CD4-positive, alpha-beta T cell treated with Interleukin-4 for 1 hour (primary cell): ENCODE measurements at regions not wholly inside any gene's neighbourhood (a gene's known extent, or its start where the extent isn't known, plus 50 kb on each side); places are given as distances from the start of the nearest gene placed in this dataset.
"Not testable (repeated sequence)": the region's sequence is repeated elsewhere in the genome, so short reads cannot be mapped to it uniquely, and the experiment has no call there.

Source experiments
- DNase-seq, 2 donors: peaks; one replicate each; pipeline ENCODE4 v3.0.0-alpha.2; 2020 to 2022

DNA sequence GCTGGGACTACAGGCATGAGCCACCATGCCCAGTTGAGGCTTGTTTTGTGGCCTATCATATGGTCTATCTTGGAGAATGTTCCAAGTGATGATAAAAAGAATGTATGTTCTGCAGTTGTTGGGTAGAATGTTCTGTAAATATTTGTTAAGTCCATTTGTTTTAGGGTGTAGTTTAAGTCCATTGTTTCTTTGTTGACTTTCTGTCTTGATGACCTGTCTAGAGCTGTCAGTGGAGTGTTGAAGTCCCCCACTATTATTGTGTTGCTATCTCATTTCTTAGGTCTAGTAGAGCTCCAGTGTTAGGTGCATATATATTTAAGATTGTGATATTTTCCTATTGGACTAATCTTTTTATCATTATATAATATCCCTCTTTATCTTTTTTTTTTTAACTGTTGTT lies 284.3 kb upstream of the EXOC2 start:
- DNase-seq: not testable (repeated sequence)

DNA sequence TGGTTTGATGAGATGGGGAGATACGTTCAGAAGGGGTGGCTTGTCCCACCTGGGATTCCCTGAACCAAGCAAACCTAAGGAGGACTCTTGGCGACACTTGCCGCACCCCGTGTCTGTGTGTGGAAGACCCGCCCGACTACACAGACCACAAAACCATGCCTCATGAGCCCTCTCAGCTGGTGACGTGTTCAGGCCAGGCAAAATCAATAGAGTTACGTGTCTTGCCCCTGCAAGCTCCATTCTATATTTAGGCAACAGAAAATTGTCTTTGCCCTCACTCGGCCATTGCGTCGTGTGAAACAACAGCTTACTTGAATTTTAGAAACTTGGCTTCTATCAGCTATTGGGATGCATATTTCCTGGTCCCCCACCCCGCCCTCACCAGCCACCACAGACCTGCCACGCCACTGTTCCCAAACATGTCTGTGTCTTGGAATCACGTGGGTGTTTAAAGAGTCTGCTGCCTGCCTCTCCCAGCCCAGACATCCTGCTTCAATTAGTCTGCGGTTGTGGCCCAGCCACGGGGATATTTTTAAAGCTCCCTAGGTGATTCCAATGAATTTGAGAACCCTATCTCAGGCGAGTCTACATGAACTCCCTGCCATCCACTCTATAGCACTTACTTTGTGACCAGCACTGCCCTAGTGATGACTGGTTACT lies 279.2 kb upstream of the EXOC2 start:
- DNase-seq: no peak

GRCh38 chr6:968791-969190 lies 275.9 kb upstream of the EXOC2 start:
- no peak for DNase-seq

GRCh38 chr6:967701-968100 lies 274.8 kb upstream of the EXOC2 start:
- no peak for DNase-seq

DNA sequence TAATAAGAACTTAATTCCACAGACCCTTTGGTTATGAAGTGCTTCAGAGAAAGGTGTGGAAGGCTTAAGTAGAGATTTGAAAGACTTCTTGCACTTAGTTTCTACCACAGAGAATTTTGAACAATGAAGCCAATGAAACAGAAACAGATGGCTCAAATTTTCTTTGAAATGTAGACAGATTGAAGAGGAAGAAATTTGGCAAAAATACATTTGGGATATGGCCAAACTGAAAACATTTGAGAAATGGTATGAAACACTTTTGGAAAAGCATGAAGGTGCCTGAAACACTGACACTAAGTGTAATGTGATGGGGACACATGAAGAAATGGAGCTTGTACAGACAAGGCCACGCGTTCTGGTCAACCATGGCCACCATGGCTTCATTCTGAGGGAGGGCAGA lies 272.4 kb upstream of the EXOC2 start:
- no peak for DNase-seq

DNA sequence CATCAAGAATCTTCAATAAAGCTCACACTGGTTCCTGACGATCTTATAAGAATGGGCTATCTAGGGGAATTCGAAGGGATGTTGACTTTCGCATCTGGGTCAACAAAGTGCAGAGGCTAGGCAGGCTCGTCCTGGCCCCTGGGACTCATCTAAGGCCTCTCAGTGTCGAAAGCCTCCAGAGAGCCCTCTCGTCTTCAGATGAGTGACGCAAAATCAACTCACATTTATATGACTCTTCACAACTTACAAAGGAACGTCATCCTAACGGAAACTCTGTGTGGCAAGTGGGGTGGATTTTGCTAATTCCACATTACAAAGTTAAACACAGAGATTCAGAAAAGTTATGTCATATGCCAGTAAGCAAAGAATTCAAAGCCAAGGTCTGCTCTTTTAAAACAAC lies 270.5 kb upstream of the EXOC2 start:
- no peak for DNase-seq

GRCh38 chr6:961407-961960 lies 268.5 kb upstream of the EXOC2 start:
- no peak for DNase-seq

DNA sequence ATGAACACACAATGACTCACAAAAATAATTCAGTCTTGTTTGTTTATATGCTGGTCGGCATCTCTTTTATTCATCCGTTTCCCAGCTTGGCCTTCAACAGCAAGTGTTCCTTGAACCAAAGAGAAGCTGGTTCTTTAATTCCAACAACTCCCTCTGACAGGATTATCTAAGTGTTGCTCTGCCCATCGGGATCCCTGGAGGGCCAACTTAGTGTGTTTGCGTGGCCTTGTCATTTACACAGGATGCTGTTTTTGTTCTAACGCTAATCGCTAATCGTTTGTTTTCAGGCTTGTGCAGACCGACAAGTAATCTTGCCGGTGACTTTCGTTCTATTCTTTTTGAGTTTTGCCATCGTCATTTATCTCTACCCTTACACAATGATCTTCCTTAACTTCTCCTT lies 267.4 kb upstream of the EXOC2 start:
- DNase-seq: no peak

GRCh38 chr6:958488-958887 lies 265.5 kb upstream of the EXOC2 start:
- no peak for DNase-seq

DNA sequence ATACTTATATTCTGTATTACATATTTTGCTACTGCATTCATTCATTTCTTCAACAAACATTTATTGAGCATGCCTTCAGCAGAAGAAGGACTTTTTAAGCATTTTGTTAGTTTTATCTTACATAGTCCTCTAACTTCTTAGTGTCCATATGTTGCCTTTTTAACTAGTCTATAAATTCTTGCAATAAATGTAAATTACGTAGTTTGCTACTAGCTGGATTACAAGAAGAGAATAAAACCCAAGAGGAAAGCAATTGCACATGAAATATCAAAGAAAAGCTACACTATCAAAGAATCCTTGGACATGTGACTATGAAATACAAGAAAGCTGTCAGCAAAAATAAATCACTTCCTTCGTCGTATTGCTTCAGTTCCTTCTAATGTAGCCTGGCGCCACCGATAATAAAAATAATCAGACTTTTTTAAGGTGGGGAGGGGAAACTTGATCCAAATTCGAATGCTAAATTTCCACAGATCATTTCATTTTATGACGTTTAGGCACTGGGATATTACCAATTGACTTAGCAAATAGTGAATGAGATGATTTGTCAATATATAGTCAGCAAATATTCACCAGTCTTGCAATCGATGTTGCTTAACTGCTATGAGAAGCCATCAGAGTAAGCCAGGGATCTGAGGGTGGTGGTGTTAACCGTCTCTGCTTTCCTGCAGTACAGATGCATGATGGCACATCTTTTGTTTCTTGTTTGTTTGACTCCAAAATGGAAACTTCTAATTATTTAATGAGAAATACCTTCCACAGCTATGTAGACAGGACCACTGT lies 258.7 kb upstream of the EXOC2 start:
- no peak for DNase-seq

GRCh38 chr6:947235-947934 lies 254.4 kb upstream of the EXOC2 start:
- no peak for DNase-seq

GRCh38 chr6:946546-946945 lies 253.6 kb upstream of the EXOC2 start:
- DNase-seq: no peak

DNA sequence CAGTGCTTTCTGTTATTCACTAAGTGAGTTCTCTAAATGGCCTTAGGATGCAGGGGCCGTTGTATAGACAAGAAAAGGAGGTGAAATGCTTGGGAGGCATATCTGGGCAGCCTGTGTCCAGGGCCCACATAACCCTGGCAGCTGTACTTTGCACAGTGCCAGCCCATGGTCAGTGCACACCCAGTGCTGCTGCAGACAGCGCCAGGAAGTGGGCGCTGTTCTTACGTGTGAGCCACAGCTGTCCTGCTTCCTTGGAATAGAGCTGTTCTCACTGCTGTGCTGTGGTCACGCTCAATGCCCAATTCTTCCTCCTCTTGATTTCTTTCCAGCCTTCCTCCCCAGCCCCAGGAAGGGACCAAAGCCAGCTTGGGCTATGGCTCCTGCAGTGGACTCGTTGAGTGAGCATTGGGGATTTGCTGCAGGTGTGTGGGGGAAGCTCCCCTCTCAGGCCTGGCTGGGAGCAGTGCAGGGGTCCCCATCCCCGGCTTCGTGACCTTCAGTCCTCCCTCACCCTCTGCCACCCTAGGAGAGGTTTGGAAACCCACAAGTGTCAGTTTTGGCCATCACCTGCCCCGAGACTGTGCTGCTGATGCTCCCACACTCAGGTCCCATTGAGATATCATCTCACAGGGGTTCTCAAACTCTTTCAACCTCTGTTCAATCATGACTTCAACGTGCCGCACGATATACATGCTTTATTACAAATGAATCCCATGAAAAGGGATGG lies 246.8 kb upstream of the EXOC2 start:
- DNase-seq: no peak

- no peak for DNase-seq
Measured at GRCh38 chr6:938916-939315, 246.0 kb upstream of the EXOC2 start.

DNA sequence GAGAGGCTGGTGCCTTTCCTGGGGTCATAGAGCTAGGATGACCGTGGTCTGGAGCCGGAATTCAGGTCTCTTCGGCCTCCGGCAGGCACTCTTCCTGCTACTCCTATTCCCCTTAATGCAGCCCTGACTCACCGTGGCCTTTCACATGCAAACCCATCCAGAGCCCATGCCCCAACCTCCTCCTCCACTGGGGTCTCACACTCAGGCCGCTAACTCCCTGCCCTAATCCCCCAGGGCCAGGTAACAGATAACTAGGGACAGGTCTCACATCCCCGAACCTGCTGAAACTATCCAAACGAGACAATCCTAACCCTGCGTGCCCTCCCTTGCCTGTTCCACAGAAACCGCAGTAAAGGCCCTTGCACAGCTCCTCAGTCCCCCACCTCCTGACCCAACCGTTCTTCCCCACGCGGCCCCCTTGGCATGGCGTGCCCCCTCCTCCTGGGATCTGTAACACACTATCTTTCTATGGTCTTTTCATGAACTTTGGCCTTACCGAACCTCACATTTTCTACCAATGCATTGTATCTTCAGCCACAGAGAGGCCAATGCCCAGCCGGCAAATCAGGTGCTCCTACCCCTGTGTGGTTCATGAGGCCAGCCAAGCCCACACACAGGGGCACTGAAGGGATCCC lies 245.4 kb upstream of the EXOC2 start:
- DNase-seq: no peak

GRCh38 chr6:935582-935981 lies 242.6 kb upstream of the EXOC2 start:
- DNase-seq: no peak

DNA sequence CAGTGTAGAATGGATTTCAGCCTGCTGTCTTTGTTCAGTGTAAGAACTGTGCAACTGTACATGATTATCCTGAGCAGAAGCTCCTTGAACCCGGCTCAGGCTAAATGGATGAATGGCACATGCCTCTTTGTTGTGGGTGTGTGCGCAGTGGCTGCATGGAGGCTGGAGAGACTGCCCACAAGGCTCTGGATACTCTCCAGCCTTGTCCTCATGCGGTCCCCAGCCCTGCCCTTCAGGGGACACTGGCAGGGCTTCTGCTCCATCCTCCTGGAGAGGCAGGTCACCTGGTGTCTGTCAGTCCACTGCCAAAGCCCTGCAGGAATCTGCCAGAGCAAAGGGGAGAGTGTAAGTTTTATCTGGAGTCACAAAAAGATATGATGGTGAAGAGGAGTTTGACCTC lies 241.7 kb upstream of the EXOC2 start:
- no peak for DNase-seq

DNA sequence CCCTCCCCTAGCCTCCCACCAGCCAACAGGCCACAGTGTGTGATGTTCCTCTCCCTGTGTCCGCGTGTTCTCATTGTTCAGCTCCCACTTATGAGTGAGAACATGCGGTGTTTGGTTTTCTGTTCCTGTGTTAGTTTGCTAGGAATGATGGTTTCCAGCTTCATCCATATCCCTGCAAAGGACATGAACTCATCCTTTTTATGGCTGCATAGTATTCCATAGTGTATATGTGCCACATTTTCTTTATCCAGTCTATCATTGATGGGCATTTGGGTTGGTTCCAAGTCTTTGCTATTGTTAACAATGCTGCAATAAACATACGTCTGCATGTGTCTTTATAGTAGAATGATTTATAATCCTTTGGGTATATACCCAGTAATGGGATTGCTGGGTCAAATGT lies 239.0 kb upstream of the EXOC2 start:
- DNase-seq: not testable (repeated sequence)

DNA sequence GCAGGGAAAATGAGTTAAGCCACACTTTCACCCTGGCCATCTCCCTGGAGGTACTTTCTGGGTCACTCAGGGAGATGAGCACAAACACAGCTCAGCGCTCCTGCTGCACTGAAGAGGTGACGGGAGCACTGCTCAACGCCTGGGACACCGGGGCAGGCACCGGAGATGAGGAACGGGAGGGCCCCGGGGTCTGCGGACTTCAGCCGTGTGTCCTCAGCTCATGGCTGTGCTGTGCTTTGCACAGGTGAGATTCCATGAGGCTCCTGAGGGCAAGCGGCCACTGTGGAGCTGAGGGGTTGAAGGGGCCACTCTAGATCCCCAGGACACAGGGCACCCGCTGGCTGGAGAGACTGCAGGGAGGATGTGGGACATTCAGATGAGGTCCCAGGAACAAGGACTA lies 234.2 kb upstream of the EXOC2 start:
- no peak for DNase-seq

DNA sequence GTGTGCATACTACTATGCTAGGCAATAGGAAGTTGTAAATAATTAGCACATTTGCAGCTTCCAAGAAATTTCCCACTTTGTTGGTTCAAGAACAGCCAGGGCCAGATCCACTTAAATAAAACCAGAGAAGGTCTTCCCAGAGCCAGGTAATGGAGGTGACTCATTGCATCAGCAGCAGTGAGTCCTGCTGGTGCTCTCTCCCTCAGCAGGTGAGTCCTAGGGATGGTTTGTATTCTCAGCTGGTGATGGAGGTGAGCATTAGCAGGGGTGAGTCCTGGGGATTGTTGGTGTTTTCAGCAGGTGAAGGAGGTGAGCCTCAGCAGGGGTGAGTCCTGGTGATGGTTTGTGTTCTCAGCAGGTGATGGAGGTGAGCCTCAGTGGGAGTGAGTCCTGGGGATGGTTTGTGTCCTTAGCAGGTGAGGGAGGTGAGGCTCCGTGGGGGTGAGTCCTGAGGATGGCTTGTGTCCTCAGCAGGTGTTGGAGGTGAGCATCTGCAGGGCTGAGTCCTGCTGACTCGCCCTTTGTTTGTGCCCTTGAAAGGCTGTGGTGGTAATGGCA lies 232.8 kb upstream of the EXOC2 start:
- no peak for DNase-seq

- DNase-seq: no peak
Measured at GRCh38 chr6:924661-925060, 231.7 kb upstream of the EXOC2 start.

DNA sequence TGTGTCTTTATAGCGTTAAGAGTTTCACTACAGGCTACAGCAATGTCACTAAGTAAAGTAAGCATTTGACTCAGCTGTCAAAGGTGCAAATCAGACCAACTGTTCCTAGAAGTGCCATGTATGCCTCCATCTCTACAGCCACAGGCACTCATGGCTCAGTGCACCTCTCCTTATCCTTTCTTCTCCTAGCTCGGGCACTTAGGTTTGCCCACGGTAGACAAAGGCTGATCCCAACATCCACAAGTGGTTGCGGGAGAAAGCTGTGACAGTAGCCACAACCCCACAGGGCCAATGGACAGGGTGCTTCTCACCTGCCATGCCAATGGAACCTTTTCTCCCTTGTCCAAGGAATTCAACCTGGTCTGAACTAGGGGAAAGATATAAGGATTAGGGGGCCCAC lies 228.5 kb upstream of the EXOC2 start:
- DNase-seq: no peak
